ENCODE measurements at regions not wholly inside any gene's neighbourhood (a gene's known extent, or its start where the extent isn't known, plus 50 kb on each side); places are given as distances from the start of the nearest gene placed in this dataset.

DNA sequence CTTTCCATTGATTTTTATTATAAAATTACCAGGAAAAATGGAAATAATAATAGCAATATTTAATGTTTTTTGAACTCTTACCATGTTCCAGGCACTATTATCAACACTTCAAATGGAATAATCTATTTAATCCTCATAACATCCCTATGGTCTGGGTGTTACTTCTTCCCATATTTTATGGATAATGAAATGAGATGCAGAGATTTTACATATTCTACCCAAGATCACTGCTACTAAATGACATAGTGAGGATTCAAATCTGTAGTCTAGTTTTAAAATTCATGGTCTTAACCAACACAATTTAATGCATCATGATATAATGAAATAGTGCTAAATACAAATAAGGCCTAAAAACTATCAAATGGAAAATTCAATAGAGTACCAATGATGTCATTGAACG, 70.4 kb upstream of the COL3A1 start:
- no peak for DNase-seq (ENCODE audit: low read depth in 2 of 3, low spot score in 2 of 3)

DNA sequence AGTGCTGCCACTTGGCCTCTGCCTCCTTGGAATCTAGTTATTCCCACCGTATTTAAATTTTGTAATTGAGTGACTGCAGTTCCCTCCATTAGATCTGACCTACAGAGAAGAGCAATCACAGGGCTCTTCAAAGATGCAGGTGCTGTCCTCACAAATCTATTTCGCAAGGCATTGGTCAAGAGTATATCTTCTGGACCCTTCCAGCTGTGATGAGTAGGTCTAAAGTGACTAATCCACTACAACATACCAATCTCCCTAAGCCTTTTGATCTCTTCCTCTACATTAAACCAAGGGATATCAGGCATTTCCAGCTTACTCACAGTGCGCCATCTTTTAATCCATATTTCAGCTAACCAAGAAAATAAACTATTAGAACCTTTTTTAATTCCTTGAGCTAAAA, 65.1 kb upstream of the COL3A1 start:
- DNase-seq (ENCODE audit: low read depth in 2 of 3, low spot score in 2 of 3): no peak

DNA sequence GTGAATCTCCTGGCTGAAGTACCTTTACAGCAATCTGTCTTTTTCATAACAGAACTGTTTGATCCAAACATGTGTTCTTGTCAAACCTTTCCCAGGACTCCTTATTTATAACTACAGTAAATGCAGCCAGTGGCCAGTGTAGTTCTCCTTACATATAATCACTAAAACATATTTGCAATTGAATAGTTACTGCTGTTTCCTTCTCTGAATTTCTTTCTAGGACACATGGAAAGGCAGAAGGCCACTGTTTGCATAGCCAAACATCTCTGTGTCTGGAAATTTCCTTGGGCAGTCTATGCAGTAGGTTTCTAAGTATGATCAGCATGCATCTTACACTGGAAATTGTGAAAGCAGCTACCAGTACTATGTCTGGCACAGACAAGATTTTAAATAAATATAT, 57.4 kb upstream of the COL3A1 start:
- no peak for DNase-seq (ENCODE audit: low read depth in 2 of 3, low spot score in 2 of 3)

DNA sequence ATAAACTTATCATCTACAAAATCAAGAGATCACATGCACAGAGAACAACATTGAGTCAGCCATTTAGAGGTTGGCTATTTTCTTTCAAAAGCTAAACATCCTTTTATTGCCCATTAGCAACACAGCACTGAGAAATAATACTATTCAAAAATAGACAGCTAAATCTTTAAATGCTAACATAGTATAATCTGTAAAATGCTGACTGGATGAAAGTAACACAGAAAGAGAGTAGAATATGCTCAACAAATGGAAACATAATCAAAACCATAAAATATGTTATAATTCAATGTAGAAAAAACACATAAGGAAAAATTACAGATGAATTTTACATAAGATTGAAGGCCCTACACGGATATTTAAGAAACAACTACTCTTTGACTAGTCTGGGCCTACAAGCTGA, 56.5 kb upstream of the COL3A1 start:
- no peak for DNase-seq (ENCODE audit: low read depth in 2 of 3, low spot score in 2 of 3)

DNA sequence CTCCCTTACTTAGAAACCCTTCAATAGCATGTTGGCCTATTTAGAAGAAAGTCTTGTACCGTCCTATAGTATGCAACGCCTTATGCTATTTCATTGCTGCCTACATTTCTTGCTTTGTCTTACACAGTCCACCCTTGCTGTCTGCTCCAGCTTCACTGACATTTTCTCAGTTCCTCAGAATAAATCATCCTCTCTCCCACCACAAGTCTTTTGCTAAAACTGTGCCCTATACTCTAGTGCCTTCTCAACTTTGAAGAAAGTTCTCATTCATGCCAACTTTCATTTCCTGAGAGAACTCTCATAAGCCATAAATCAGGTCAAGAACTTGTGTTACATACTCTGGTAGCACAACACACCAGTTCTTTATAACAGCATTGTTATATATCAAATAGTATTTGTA, 54.3 kb upstream of the COL3A1 start:
- peak in 1 of 3 donors; percentile 0 for DNase-seq (ENCODE audit: low read depth in 2 of 3, low spot score in 2 of 3)

DNA sequence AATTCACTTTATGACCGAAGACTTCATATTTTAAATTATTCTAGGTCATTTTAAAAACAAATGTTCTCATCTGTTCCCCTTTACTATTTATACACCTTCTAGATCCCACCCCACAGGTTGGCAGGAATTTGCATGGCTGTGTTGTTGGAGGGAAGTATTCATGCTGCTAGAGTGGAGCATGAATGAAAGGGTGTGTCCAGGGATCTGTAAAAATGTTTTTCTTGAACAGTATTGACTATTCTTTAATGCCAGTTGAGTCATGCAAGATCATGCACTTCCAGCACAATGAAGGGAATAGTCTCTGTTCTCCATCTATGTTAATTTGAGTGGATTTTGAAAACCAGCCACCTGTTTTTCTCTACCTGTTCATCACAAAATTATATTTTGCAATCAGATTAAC, 52.0 kb upstream of the COL3A1 start:
- DNase-seq (ENCODE audit: low read depth in 2 of 3, low spot score in 2 of 3): no peak

Data from hematopoietic multipotent progenitor cell (in vitro differentiated cells).